ENCODE measurements at regions not wholly inside any gene's neighbourhood (a gene's known extent, or its start where the extent isn't known, plus 50 kb on each side); places are given as distances from the start of the nearest gene placed in this dataset.

GRCh38 chr2:37838541-37839167, 86.4 kb upstream of the RMDN2 start:
- TF ChIP-seq CTCF (IDR thresholded peaks at IDR 0.05), result no peak
- no peak for TF ChIP-seq POLR2A (IDR thresholded peaks at IDR 0.05)
